Cardiac fibroblast (primary cell): ENCODE measurements at regions not wholly inside any gene's neighbourhood (a gene's known extent, or its start where the extent isn't known, plus 50 kb on each side); places are given as distances from the start of the nearest gene placed in this dataset.
"Not testable (repeated sequence)": the region's sequence is repeated elsewhere in the genome, so short reads cannot be mapped to it uniquely, and the experiment has no call there.

Experiments used
- DNase-seq, 2 donors: peaks; one replicate each; pipeline versions ENCODE4 v3.0.0 to v3.0.0-alpha.2; 2010; ENCODE audit warnings: low read depth in 2 of 2
- H3K4me3 ChIP-seq, 2 donors: replicated peaks in 1 of 2; 1 replicate in 1 of 2; 2 replicates in 1 of 2; pipeline ENCODE4 v1.5.1; 2011; ENCODE audit warnings: low read depth in 2 of 2, low read length in 2 of 2, mild to moderate bottlenecking in 2 of 2, moderate library complexity in 1 of 2
- TF ChIP-seq, protein P1 (sequence below): IDR thresholded peaks from one replicate; pipeline ENCODE4 v1.5.1; 2011; ENCODE audit warnings: low read depth, mild to moderate bottlenecking, low read length, inconsistent platforms

DNA sequence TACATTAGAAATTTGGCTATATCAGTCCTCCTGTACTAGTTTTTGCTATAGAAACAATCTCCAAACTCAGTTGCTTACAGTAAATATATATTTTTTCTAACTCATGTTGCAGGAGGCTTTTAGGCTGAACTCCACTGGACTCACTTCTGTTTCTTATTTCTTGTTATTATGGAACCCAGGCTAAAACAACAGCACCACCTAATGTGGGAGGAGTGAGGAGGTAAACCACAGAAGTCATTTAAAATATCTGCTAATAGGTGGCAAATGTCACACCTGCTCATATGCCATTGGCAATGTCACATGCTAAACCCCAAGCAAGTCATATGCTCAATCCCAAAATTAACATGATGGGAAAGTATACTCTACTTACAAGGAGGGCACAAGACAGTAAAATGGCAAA lies 462.2 kb downstream of the PLOD2 start:
- no peak overlapping the region for H3K4me3 ChIP-seq
- TF ChIP-seq, protein P1, sequence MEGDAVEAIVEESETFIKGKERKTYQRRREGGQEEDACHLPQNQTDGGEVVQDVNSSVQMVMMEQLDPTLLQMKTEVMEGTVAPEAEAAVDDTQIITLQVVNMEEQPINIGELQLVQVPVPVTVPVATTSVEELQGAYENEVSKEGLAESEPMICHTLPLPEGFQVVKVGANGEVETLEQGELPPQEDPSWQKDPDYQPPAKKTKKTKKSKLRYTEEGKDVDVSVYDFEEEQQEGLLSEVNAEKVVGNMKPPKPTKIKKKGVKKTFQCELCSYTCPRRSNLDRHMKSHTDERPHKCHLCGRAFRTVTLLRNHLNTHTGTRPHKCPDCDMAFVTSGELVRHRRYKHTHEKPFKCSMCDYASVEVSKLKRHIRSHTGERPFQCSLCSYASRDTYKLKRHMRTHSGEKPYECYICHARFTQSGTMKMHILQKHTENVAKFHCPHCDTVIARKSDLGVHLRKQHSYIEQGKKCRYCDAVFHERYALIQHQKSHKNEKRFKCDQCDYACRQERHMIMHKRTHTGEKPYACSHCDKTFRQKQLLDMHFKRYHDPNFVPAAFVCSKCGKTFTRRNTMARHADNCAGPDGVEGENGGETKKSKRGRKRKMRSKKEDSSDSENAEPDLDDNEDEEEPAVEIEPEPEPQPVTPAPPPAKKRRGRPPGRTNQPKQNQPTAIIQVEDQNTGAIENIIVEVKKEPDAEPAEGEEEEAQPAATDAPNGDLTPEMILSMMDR: no peak
- no peak for DNase-seq

DNA sequence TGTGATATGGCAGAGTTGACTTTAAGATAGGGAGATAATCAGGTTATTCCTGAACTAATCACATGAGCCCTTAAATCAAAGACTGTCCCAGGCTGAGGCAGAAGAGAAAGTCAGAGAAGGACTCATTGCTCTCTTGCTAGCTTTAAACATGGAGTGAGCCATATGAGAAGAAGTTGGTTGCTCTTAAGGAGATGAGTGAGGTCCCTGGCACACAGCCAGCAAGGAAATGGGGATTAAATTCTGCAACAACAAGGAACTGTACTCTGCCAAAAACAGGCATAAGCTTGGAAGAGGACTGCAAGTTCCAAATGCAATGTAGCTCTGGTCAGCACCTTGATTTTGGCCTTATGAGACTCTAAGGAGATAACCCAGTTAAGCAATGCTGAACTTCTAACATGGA lies 457.0 kb downstream of the PLOD2 start:
- no peak overlapping the region for H3K4me3 ChIP-seq
- peak; percentile 5 to 57 for DNase-seq
- TF ChIP-seq, protein P1: no peak

DNA sequence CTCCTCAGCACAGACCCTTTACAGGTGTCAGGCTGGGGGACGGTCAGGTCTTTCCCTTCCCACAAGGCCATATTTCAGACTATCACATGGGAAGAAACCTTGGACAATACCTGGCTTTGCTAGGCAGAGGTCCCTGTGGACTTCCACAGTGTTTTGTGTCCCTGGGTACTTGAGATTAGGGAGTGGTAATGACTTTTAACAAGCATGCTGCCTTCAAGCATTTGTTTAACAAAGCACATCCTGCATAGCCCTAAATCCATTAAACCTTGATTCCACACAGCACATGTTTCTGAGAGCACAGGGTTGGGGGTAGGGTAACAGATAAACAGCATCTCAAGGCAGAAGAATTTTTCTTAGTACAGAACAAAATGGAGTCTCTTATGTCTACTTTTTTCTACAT lies 451.2 kb downstream of the PLOD2 start:
- not testable (repeated sequence) for H3K4me3 ChIP-seq, DNase-seq

DNA sequence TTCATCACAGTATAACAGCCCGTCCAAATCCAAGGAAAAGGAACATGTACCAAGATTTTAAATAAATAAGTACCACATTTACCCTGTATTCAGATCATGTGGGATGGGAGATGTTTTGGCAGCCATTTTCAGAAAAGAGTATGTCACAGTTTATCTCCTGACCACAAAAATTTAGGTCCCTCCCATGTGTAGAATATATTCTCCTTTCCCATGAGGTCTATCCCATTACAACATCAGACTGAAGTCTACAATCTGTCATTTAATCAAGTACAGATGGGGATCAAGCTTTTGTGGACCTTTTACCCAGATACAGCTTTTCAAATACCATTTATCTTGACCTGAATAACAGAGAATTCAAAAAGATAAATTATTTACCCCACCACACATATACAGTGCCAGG lies 444.5 kb downstream of the PLOD2 start:
- TF ChIP-seq, protein P1: no peak
- DNase-seq: peak; percentile 5 to 65
- H3K4me3 ChIP-seq: no peak overlapping the region

DNA sequence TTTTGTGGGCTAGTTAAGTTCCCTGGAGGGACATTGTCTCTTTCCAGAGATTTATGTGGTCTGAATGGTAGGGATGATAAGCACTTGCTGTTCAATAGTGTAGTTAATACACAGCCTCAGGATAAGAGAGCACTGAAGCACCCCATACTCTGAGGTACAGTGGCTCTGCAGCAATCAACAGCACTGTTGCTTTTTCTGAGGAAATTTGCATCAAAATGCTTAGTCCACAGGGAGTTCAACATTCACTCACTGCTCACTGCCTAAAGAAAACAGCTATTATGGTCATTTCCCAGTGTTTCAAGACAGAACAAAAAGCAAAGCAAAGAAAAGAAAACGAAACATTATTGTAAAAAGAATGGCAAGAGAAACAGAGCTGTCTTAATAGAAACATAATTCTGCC lies 441.9 kb downstream of the PLOD2 start:
- no peak for DNase-seq
- no peak overlapping the region for H3K4me3 ChIP-seq
- TF ChIP-seq, protein P1: no peak

DNA sequence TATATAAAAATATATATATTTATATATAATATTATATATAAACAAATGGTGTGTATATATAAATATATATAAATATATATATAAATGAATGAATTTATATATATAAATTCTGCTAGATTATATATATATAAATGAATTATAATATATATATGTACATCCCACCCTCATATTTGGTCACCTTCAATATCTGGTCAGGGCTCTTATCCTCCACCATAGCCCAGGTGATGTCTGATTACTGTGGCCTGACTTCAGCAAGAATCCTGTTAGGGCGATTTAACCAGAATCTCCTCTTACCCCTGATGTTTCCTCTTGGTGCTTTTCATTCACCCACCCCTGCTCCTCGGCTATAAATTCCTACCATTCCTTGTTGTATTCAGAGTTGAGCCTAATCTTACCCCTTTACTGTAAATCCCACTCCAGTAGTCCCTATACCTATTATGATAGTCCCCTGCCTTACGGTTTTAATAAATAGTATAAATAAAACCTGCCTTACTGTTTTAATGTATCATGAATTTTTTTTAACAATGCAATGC lies 439.6 kb downstream of the PLOD2 start:
- TF ChIP-seq, protein P1: no peak
- no peak for DNase-seq
- H3K4me3 ChIP-seq: no peak overlapping the region

DNA sequence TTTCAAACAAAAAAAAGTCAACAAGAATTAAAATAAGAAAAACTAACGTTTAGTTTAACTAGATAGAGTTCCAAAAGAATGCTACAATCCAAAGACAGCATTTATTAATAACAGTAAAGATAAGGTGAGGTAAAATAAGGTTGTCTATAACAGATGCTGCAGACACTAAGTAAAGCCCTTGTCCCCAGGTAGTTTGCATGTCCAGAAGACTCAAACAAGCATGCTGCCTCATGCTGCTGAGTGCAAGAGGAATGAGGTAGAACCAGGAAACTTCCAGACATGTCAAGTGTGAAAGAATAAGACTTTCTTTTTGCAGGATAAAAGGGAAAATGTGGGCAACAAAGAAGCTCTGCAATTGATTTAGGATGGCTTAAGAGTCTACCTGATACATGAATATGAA lies 439.2 kb downstream of the PLOD2 start:
- TF ChIP-seq, protein P1: no peak
- DNase-seq: no peak
- no peak overlapping the region for H3K4me3 ChIP-seq
